Upper lobe of left lung (tissue), 6 donors: ENCODE measurements at regions not wholly inside any gene's neighbourhood (a gene's known extent, or its start where the extent isn't known, plus 50 kb on each side); places are given as distances from the start of the nearest gene placed in this dataset.

ENCODE experiments used
- ATAC-seq, 2 donors: fragments of 200-7000 bp; cut with Tn5 transposase; one replicate each; pipeline ENCODE4 v1.9.1; 2022; ENCODE audit warnings: mild to moderate bottlenecking in 2 of 2, moderate library complexity in 2 of 2; ENCODE audit not compliant: low FRiP score in 2 of 2
- DNase-seq, 2 donors: peaks; one replicate each; pipeline ENCODE4 v3.0.0-alpha.2; 2019 to 2020
- H3K27ac ChIP-seq, 4 donors: fragments of 200-600 bp; sonication (generic); one replicate each; pipeline ENCODE4 v1.5.1; 2016 to 2019
- H3K27me3 ChIP-seq, 4 donors: fragments of 200-600 bp; sonication (generic); one replicate each; pipeline ENCODE4 v1.5.1; 2017 to 2019
- H3K36me3 ChIP-seq, 4 donors: fragments of 200-600 bp; sonication (generic); one replicate each; pipeline ENCODE4 v1.5.1; 2016 to 2019
- H3K4me1 ChIP-seq, 4 donors: fragments of 200-600 bp; sonication (generic); one replicate each; pipeline ENCODE4 v1.5.1; 2018 to 2019
- H3K4me3 ChIP-seq, 4 donors: fragments of 200-600 bp; sonication (generic); one replicate each; pipeline ENCODE4 v1.5.1; 2017 to 2019; ENCODE audit warnings: mild to moderate bottlenecking in 2 of 4, moderate library complexity in 1 of 4
- H3K9me3 ChIP-seq, 4 donors: fragments of 200-600 bp; sonication (generic); one replicate each; pipeline ENCODE4 v1.5.1; 2018 to 2019
- EP300 ChIP-seq, 4 donors: sonication (generic); formaldehyde crosslinking; IDR thresholded peaks; one replicate each; pipeline ENCODE4 v1.5.1; 2017; ENCODE audit warnings: antibody characterized with exemption in 4 of 4, control low read depth in 2 of 4
- POLR2A ChIP-seq, 4 donors: fragments of 450-650 bp; IDR thresholded peaks; one replicate each; pipeline ENCODE4 v1.5.1; 2016 to 2017; ENCODE audit warnings: antibody characterized with exemption in 4 of 4, mild to moderate bottlenecking in 2 of 4
- POLR2AphosphoS5 ChIP-seq, 2 donors: sonication (generic); formaldehyde crosslinking; IDR thresholded peaks; one replicate each; pipeline ENCODE4 v1.5.1; 2017; ENCODE audit warnings: antibody characterized with exemption in 2 of 2
- WGBS, 2 donors: methylation state at CpG; one replicate each; pipeline ENCODE4 v1.1.5; 2017 to 2018; 5-methylcytosine and 5-hydroxymethylcytosine counted together
- TF ChIP-seq, protein P1 (sequence below), 6 experiments: fragments of 450-650 bp in 4 of 6; fragments of 200-600 bp in 2 of 6; sonication (generic) in 2 of 6; IDR thresholded peaks; one replicate each; pipeline ENCODE4 v1.5.1; 2016 to 2019; ENCODE audit warnings: antibody characterized with exemption in 6 of 6
- donor health status: DM: no; HTN: no; CAD: no; lungs with moderate emphysema.
- donor health status: DM: no; HTN: yes; CAD: no; lungs with severe emphysema.

DNA sequence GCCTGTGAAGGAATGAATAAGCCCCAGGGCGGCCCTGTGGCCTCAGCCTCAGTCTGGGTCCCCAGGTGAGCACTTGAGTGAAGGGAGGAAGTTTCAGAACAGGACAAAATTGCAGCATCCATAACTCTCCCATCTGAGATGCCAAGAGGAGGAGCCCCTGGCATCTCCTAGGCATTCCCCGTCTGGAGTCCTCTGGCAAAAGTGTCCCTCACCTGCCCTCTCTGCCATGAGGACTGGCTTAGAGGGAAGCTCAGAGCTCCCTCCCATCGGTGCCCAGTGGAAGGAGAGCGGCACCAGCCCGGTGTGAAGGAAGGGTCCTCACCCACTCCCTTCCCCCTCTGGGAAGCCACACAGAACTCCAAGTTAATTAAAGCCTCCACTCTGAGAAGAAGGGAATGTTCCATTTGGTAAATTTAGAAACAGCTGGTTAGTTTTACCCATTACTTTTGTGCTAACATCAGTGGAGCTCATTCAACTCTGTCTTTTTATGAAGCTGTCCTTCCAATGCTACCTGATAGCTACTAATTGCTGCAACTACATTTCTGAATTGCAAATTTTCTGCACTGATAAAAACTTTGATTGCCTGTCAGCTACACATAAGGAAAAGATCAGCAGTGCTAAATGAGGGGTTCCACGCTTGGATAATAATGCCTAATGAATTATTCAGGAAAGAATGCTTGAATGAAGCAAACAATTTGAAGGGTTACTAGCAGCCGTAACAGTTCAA, 123.3 kb upstream of the RCN1 start:
- TF ChIP-seq POLR2A (IDR thresholded peaks at IDR 0.05) (no peak), POLR2AphosphoS5 (IDR thresholded peaks at IDR 0.05) (no peak), EP300 (IDR thresholded peaks at IDR 0.05) (no peak)
- TF ChIP-seq, protein P1, sequence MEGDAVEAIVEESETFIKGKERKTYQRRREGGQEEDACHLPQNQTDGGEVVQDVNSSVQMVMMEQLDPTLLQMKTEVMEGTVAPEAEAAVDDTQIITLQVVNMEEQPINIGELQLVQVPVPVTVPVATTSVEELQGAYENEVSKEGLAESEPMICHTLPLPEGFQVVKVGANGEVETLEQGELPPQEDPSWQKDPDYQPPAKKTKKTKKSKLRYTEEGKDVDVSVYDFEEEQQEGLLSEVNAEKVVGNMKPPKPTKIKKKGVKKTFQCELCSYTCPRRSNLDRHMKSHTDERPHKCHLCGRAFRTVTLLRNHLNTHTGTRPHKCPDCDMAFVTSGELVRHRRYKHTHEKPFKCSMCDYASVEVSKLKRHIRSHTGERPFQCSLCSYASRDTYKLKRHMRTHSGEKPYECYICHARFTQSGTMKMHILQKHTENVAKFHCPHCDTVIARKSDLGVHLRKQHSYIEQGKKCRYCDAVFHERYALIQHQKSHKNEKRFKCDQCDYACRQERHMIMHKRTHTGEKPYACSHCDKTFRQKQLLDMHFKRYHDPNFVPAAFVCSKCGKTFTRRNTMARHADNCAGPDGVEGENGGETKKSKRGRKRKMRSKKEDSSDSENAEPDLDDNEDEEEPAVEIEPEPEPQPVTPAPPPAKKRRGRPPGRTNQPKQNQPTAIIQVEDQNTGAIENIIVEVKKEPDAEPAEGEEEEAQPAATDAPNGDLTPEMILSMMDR (IDR thresholded peaks at IDR 0.05), result no peak
- no peaks in the 10 kb centered on the region for H3K36me3 ChIP-seq
- no peaks in the 10 kb centered on the region for H3K9me3 ChIP-seq
- no peak for DNase-seq
- ATAC-seq, result peak in 1 of 2 donors; percentile 20
- H3K4me3 ChIP-seq, result no peak overlapping the region
- 66 to 82% methylated on average over 4 to 7 of the region's 7 CpGs for whole genome bisulfite sequencing, 2 donors
- H3K4me1 ChIP-seq, result no peaks in the 10 kb centered on the region
- H3K27ac ChIP-seq, result no peak overlapping the region
- no peaks in the 10 kb centered on the region for H3K27me3 ChIP-seq

DNA sequence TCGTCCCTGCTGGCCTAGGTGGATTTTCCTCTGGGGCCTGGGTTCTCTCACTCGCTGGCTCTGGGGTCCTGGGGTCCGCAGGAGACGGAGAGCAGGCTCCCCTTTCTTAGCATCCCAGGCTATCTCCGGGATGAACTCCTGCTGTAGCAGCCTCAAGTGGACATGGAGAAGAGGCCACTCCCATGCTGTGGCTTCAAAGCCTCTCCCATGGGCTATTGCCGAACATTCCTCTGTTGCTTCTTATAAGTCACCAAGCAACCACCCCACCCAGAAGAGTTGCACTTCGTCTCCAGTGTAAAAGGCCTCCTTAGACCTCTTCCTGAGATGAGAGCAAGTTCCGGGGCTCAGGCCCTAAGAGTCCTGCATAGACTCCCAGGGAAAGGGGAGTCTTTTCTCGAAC, 124.0 kb upstream of the RCN1 start:
- TF ChIP-seq, protein P1 (IDR thresholded peaks at IDR 0.05), result no peak
- no peak for TF ChIP-seq POLR2AphosphoS5 (IDR thresholded peaks at IDR 0.05)
- no peak for TF ChIP-seq POLR2A (IDR thresholded peaks at IDR 0.05)
- no peak for TF ChIP-seq EP300 (IDR thresholded peaks at IDR 0.05)
- H3K27ac ChIP-seq, result no peak overlapping the region
- no peaks in the 10 kb centered on the region for H3K36me3 ChIP-seq
- H3K4me3 ChIP-seq, result no peak overlapping the region
- H3K4me1 ChIP-seq, result no peaks in the 10 kb centered on the region
- no peak for ATAC-seq
- H3K27me3 ChIP-seq, result no peaks in the 10 kb centered on the region
- 70 to 73% methylated on average over 9 of the region's 9 CpGs for WGBS, 2 donors
- peak in 1 of 2 donors; percentile 26 for DNase-seq
- H3K9me3 ChIP-seq, result no peaks in the 10 kb centered on the region

DNA sequence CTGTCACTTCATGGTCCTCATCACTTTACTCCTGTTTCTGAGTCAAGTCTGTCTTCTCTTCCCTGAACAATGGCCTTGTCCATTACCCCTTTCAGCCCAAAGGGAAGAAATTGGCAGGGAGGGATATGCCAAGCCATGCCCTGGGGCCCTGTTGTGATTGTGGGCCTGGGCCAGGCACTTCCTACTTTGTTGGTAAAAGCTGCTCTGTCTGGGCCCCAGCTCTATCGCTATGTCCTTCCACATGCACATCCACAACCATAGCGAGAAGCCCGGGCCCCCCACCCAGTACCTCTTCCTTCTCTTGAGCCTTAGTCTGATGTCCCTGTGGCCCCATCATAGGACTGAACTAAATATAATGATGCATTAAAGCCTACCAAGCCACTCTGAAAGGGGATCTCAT, 126.7 kb upstream of the RCN1 start:
- ATAC-seq, result no peak
- no peaks in the 10 kb centered on the region for H3K4me1 ChIP-seq
- 80 to 98% methylated on average over 3 of the region's 3 CpGs for WGBS, 2 donors
- no peaks in the 10 kb centered on the region for H3K36me3 ChIP-seq
- H3K27me3 ChIP-seq, result no peaks in the 10 kb centered on the region
- no peak overlapping the region for H3K4me3 ChIP-seq
- no peak for DNase-seq
- TF ChIP-seq, protein P1 (IDR thresholded peaks at IDR 0.05), result no peak
- TF ChIP-seq POLR2AphosphoS5 (IDR thresholded peaks at IDR 0.05) (no peak), EP300 (IDR thresholded peaks at IDR 0.05) (no peak), POLR2A (IDR thresholded peaks at IDR 0.05) (no peak)
- no peaks in the 10 kb centered on the region for H3K9me3 ChIP-seq
- H3K27ac ChIP-seq, result no peak overlapping the region

DNA sequence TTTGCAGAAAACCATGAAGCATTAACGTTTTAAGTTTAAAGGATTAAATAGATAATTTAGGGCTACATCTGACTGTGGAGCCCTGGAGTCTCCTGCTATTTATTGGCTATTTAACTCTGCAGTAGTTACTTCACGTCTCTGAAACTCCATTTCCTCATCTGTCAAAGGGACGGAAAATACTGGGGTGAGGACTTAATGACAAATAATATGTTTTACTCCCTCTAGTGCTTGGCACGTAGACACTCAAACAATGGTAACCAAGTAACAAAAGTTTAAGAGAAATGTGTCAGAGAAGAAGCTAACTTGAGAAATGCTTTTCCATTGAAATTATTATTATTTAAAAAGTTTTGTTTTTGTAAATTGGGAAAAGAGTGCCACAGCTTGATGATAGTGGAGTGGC, 130.7 kb upstream of the RCN1 start:
- ATAC-seq, result no peak
- no peak for DNase-seq
- Histone ChIP-seq H3K36me3 (no peaks in the 10 kb centered on the region), H3K9me3 (no peaks in the 10 kb centered on the region), H3K27ac (no peak overlapping the region), H3K4me3 (no peak overlapping the region), H3K27me3 (no peaks in the 10 kb centered on the region), H3K4me1 (no peaks in the 10 kb centered on the region)
- TF ChIP-seq EP300 (IDR thresholded peaks at IDR 0.05) (no peak), POLR2AphosphoS5 (IDR thresholded peaks at IDR 0.05) (no peak), POLR2A (IDR thresholded peaks at IDR 0.05) (no peak)
- TF ChIP-seq, protein P1 (IDR thresholded peaks at IDR 0.05), result no peak
- WGBS, 2 donors, result 61 to 62% methylated on average over 4 of the region's 4 CpGs

DNA sequence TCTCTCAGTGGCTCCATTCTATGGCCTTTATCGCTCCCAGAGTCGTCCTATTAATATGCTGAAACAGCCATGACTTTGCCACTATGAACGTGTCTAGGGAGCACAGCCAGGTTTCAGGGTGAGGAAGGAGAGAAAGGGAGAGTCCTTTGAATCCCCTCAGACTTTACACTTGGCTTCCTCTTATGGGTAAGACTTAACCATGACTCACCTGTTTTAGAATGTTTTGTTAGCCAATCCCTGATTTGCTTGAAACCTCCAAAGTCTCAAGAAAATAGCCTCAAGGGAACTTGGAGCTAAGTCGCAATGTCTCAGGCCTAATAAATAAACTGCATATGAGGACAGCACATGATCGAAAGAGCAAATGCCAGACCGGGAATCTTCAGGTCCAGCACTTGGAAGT, 131.2 kb upstream of the RCN1 start:
- Histone ChIP-seq H3K27me3 (no peaks in the 10 kb centered on the region), H3K36me3 (no peaks in the 10 kb centered on the region), H3K4me3 (no peak overlapping the region), H3K27ac (no peak overlapping the region), H3K9me3 (no peaks in the 10 kb centered on the region), H3K4me1 (no peaks in the 10 kb centered on the region)
- 83 to 93% methylated on average over 6 of the region's 6 CpGs for WGBS, 2 donors
- ATAC-seq (no peak), DNase-seq (no peak)
- TF ChIP-seq POLR2A (IDR thresholded peaks at IDR 0.05), result no peak
- no peak for TF ChIP-seq POLR2AphosphoS5 (IDR thresholded peaks at IDR 0.05)
- TF ChIP-seq, protein P1 (IDR thresholded peaks at IDR 0.05), result no peak
- no peak for TF ChIP-seq EP300 (IDR thresholded peaks at IDR 0.05)
